GM12872 (cell line): ENCODE measurements at regions not wholly inside any gene's neighbourhood (a gene's known extent, or its start where the extent isn't known, plus 50 kb on each side); places are given as distances from the start of the nearest gene placed in this dataset.

Source experiments
- CTCF ChIP-seq: IDR thresholded peaks from 3 replicates; pipeline ENCODE4 v1.5.1; 2011; ENCODE audit warnings: low read depth, mild to moderate bottlenecking, low read length, moderate library complexity; ENCODE audit not compliant: insufficient read depth

GRCh38 chr6:150456466-150456865 lies 87.7 kb downstream of the IYD start:
- no peak for TF ChIP-seq CTCF

- no peak for TF ChIP-seq CTCF
Measured at GRCh38 chr6:150456902-150457643, 88.3 kb downstream of the IYD start.

GRCh38 chr6:150458579-150458978 lies 89.8 kb downstream of the IYD start:
- no peak for TF ChIP-seq CTCF

GRCh38 chr6:150463852-150464251 lies 95.0 kb downstream of the IYD start:
- no peak for TF ChIP-seq CTCF

GRCh38 chr6:150464966-150465365 lies 96.2 kb downstream of the IYD start:
- TF ChIP-seq CTCF, result no peak

GRCh38 chr6:150465610-150466009 lies 96.8 kb downstream of the IYD start:
- TF ChIP-seq CTCF, result no peak

GRCh38 chr6:150466196-150466595 lies 97.4 kb downstream of the IYD start:
- TF ChIP-seq CTCF, result no peak
